ENCODE measurements at regions not wholly inside any gene's neighbourhood (a gene's known extent, or its start where the extent isn't known, plus 50 kb on each side); places are given as distances from the start of the nearest gene placed in this dataset.
"Not testable (repeated sequence)": the region's sequence is repeated elsewhere in the genome, so short reads cannot be mapped to it uniquely, and the experiment has no call there.

DNA sequence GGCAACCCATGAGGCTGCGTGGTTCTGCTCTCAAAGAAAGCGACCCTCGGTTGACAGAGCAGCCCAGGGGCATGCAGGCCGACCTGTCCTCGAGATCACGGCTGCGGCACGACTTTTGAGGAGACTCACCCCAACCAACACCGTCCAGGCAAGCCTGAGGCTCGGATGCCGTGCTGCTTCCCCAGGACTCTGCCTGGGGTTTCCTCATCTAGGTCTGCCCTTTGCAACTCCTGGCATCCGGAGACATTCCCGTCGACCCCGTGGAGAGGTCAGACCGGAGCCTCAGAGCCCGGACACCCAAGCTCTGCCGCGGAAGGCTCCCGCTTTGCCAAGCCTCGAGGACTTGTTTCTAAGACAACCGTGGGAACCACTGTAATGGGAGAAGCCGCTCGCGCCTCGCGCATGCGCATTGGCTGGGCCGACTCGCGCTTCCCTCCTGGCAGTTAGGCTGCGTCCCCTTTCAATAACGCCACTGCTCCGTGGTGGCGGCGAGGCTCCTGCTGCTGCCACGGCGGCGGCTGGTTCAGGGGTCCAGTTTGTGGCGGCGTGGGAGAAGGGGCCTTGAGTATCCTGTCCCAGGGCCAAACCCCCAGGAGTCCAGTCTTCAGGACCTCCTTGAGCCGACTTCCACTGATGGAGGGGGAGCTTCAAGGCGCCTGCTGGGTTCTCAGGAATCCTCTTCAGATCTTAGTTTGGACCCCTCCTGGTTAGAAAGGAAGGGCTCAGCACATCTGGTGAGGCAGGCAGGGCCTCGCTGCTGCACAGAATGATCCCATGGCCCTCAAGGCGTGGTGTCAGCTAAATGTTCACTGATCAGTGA lies 101.7 kb upstream of the ZNF337 start:
- not testable (repeated sequence) for DNase-seq (ENCODE audit: low read depth in 2 of 2)

DNA sequence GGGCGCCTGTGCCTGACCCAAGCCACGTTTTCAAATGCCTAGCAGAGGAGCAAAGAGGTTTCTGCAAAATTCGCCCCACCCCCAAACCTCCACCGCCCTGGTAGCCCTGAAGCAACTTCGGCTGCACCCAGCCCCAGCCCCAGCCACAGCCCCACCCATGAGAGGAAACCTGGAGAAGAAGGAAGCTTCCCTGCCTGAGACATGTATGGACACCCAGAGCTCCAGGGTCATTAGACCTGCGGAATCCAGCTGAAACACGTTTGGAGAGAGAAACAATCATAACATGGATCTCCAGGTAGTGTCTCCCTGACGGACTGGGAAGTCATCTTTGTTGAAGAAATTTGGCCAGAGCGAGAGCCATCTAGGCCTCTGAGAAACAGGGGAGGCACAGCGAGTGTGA lies 100.4 kb upstream of the ZNF337 start:
- DNase-seq (ENCODE audit: low read depth in 2 of 2) = not testable (repeated sequence)

DNA sequence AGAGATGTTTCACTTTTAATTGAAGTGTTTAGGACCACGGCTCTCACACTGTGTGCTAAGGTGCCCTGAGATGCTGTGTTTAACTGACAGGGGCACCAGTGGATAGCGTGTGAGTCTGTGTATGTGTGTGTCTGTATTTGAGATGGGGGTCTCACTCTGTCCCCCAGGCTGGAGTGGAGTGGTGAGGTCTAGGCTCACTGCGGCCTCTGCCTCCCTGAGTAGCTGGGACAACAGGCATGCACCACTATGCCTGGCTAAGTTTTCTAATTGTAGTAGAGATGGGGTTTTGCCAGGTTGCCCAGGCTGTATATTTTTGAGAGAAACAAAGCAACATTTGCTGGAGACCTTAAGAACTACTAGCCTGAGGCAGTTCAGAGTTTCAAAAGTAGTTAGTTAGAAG lies 80.6 kb upstream of the ZNF337 start:
- DNase-seq (ENCODE audit: low read depth in 2 of 2) = not testable (repeated sequence)

DNA sequence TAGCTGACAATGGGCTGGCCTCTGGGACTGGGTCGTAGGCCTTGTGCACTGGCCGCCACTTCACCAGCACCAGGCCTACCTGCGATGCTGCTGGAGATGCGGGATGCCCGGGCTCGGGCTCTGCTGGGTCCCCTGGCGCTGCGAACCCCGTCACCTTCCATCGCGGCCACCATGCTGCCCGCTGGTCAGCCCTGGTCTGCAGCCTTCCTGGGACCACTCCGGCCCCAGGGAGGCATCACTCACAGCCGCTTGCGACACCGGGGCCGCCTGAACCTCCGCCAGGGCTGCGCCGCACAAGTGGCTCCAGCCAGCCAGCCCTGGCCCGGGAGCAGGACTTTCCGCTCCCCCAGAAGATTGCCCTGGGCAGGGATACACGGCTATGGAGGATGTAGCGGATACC lies 78.1 kb upstream of the ZNF337 start:
- not testable (repeated sequence) for DNase-seq (ENCODE audit: low read depth in 2 of 2)

DNA sequence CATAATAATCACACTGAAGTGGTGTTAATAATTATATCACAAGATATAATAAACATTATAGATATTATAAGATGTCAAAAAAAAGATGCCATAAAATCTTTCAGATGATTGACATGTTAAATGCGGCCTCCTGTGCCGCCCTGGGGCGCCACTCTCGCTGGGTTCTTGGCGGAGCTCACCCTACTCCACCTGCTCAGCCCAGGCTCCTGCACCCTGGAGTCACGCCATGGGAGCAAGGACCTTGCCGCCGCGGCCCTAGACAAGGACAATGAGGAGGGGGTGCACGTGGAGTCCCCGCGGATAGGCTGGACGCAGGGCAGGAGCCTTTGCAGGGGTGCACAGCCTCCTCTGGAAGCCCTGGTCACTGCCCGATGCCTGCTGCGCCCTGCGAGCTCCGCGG lies 77.5 kb upstream of the ZNF337 start:
- not testable (repeated sequence) for DNase-seq (ENCODE audit: low read depth in 2 of 2)

DNA sequence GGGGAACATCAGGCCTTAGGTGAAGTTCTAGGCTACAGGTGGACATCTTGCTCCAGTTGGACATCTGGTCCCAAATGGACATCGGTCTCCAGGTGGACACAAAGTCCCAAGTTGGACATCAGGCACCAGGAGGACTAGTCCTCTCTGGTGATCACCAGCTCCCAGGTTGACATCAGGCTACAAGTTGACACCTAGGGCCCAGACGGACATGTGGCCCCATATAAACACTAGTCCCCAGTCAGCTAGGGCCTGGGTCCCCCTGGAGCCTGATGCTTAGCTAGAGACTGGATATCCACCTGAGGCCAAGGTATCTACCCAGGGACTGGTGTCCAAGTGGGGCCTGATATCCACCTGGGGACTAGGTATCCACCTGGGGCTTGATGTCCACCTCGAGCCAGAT lies 75.8 kb upstream of the ZNF337 start:
- DNase-seq (ENCODE audit: low read depth in 2 of 2) = not testable (repeated sequence)

DNA sequence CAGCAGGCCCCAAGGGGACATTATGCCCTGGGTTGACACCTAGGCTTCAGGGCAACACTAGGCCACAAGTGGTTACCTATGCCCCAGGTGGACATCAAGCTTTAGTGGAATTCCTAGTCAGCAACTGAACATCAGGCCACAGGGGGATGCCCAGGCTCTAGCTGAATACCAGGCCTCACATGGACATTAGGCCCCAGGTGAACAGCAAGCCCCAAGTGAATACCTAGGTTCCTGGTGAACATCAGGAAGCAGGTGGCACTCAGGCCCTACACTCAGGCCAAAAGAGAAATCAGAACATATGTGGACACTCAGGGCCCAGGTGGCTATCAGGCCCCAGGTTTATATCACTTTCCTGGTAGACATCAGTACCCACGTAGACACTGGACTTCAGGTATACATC lies 75.2 kb upstream of the ZNF337 start:
- not testable (repeated sequence) for DNase-seq (ENCODE audit: low read depth in 2 of 2)

DNA sequence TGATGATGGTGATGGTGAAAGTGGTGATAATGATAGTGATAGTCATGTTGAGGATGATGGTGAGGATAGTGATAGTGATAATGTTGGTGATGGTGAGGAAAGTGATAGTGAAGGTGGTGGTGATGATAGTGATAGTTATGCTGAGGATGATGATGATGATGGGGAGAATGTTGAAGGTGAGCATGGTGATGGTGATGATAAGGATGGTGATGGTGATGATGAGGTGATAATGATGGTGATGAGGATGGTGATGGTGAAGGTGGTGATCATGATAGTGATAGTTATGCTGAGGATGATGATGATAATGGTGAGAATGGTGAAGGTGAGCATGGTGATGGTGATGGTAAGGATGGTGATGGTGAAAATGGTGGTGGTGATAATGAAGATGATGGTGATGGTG lies 64.9 kb upstream of the ZNF337 start:
- no peak for DNase-seq (ENCODE audit: low read depth in 2 of 2)

DNA sequence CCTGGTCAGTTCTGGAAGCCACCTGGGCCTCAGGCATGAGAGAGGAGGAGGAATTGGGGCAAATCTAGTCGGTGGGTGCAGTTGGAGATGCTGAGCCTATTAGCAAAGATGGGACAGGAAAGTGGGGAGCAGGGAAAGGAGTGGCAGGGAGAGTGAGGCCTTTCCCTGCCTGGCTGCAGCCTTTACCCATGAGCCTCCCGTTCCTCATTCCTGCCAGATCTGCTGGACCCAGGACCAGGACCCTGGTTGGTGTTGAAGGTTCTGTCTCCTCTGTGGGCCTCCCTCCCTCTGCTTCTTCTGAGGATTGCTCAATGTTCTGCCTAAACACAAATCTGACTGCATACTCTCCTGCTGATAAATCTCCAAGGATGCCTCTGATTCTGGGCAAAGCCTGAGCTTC lies 64.4 kb upstream of the ZNF337 start:
- DNase-seq (ENCODE audit: low read depth in 2 of 2) = not testable (repeated sequence)

DNA sequence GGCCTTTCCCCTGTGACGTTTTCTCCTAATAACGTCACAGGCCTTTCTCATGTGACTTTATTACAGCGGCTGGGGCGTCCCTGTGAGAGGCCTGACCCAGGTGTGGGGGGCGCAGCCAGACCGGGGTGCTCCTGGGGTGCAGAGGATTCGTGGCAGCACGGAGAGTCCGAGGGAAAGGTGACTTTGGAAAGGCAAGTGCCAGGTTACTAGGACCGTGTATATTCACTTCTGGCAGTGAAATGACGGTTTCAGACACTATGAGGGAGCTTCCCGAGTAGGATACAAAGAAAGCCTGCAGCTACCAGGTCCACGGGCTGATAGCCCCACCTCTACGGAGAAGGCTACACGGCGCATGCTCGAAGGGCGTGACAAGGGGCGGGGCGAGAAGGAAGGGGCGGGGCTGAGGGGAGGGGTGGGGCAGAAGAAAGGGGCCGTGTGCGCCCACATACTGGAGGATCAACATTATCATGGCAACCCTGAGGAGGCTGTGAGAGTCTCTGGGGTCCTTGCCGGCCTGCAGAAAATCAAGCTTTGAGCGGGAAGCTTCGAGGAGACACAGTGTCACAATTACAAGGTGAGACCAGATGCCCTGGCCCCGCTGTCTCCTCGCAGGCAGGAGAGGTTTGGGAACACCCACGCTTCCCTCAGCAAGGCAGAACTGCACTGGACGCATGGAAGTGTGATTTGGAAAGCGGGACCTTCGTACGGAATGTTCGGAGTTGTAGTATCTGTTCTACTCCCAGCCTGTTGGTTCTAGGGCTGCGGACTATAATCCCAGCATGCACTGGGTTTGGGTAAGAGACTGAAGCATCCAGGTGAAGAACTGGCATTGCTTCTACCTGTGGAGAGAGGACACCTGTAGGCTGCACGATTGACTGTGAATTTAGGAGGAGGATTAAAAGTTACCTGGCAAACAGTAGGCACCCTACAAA lies 54.4 kb upstream of the ZNF337 start:
- peak; percentile 18 to 44 for DNase-seq (ENCODE audit: low read depth in 2 of 2)

DNA sequence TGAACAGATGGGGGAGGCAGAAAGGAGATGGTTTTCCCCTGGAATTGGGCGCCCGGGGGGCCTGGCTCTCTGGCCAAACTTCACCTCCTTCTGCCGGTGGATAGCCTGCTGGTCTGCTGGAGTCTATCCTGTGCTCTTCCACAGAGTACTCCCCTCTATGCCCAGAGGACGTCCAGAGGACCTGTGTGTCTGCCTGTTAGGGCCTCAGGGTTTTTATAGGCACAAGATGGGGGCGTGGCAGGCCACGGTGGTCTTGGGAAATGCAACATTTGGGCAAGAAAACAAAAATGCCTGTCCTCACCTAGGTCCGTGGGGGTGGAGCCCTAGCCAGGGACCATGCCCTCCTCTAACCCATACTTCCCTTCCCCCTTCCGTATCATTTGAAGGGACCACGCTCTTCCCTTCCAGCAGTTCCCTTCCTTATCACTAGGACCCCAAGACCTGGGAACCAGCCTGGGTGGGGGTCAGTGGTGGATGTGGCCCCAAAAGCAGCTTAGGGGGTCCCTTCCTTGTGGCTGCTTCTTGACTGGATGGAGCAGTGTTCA lies 53.6 kb upstream of the ZNF337 start:
- DNase-seq (ENCODE audit: low read depth in 2 of 2) = no peak

DNA sequence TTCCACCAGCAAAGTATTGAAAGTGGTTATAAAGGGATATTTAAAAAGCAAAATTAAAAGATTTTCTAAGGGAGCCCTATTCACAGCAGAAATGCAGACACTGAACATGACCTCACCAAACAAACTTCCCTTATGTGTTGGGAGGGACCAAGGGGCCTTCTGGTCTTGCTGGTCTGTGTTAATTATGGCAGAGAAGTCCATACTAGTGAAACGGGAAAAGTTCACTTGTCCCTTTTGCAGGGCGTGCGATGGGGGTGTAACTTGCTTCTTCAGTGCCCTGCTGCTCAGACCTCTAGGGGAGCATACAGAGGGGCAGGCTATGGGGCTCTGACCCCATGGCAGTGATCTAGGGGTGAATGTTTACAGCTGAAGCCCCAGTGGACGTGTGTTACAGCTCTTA lies 53.0 kb upstream of the ZNF337 start:
- no peak for DNase-seq (ENCODE audit: low read depth in 2 of 2)
